CD4-positive, alpha-beta T cell (primary cell): ENCODE measurements at regions not wholly inside any gene's neighbourhood (a gene's known extent, or its start where the extent isn't known, plus 50 kb on each side); places are given as distances from the start of the nearest gene placed in this dataset.

ENCODE experiments used
- ATAC-seq: fragments of 200-7000 bp; cut with Tn5 transposase; one replicate; pipeline ENCODE4 v1.10.0; 2022; ENCODE audit warnings: mild to moderate bottlenecking; ENCODE audit not compliant: poor library complexity
- CTCF ChIA-PET: fragments of 350-600 bp; sonication (Branson Sonifier 250); formaldehyde crosslinking; loops from one replicate; lab custom pipeline; 2021; ENCODE audit warnings: antibody characterized with exemption, inconsistent platforms; lab: Charles Lee
- POLR2A ChIA-PET: fragments of 350-600 bp; sonication (Branson Sonifier 250); formaldehyde crosslinking; loops from one replicate; lab custom pipeline; 2021; ENCODE audit warnings: antibody characterized with exemption, inconsistent platforms; lab: Charles Lee
- DNase-seq, 14 experiments: peaks; one replicate each; pipeline ENCODE4 v3.0.0-alpha.2; 2013 to 2020; ENCODE audit warnings: mixed read lengths in 2 of 14
- H3K27ac ChIP-seq, 2 donors: one replicate each; pipeline versions ENCODE4 v1.5.1 to v1.7.0; 2013; ENCODE audit warnings: low read length in 2 of 2, low read depth in 1 of 2, mild to moderate bottlenecking in 1 of 2
- H3K27me3 ChIP-seq, 2 experiments: 1 replicate in 1 of 2; 2 replicates in 1 of 2; pipeline versions ENCODE4 v1.6.1 to v1.7.0; 2013; ENCODE audit warnings: low read length in 2 of 2, control low read depth in 1 of 2, mild to moderate bottlenecking in 1 of 2, moderate library complexity in 1 of 2; ENCODE audit not compliant: insufficient read depth in 2 of 2, control insufficient read depth in 1 of 2
- H3K36me3 ChIP-seq: one replicate; pipeline ENCODE4 v1.6.1; 2013; ENCODE audit warnings: low read length, control low read depth; ENCODE audit not compliant: insufficient read depth
- H3K4me1 ChIP-seq: one replicate; pipeline ENCODE4 v1.6.1; 2013; ENCODE audit warnings: low read length, control low read depth; ENCODE audit not compliant: insufficient read depth
- H3K4me3 ChIP-seq: one replicate; pipeline ENCODE4 v1.5.1; 2013; ENCODE audit warnings: mild to moderate bottlenecking, low read length, moderate library complexity
- H3K9me3 ChIP-seq, 2 experiments: 1 replicate in 1 of 2; 2 replicates in 1 of 2; pipeline versions ENCODE4 v1.6.1 to v1.7.0; 2013; ENCODE audit warnings: low read length in 2 of 2, mild to moderate bottlenecking in 2 of 2, control low read depth in 1 of 2, moderate library complexity in 1 of 2; ENCODE audit not compliant: control insufficient read depth in 1 of 2, insufficient read depth in 1 of 2
- H3K27ac Mint-ChIP-seq: one replicate; pipeline ENCODE4 v1.8.0; 2020; ENCODE audit warnings: mixed read lengths
- H3K27me3 Mint-ChIP-seq: one replicate; pipeline ENCODE4 v1.8.0; 2021; ENCODE audit warnings: mixed read lengths
- H3K36me3 Mint-ChIP-seq: one replicate; pipeline ENCODE4 v1.8.0; 2021; ENCODE audit warnings: low read depth, mixed read lengths
- H3K4me1 Mint-ChIP-seq: one replicate; pipeline ENCODE4 v1.8.0; 2021; ENCODE audit warnings: low read depth, mixed read lengths
- H3K4me3 Mint-ChIP-seq: one replicate; pipeline ENCODE4 v1.8.0; 2020; ENCODE audit warnings: mild to moderate bottlenecking, mixed read lengths
- H3K9me3 Mint-ChIP-seq: one replicate; pipeline ENCODE4 v1.8.0; 2020; ENCODE audit warnings: mixed read lengths
- CTCF ChIP-seq: fragments of 200-600 bp; IDR thresholded peaks from one replicate; pipeline ENCODE4 v1.8.0; 2022; ENCODE audit warnings: antibody characterized with exemption, mild to moderate bottlenecking
- intact Hi-C, 2 experiments: fragments of 100-400 bp; cut with DNase I in 1 of 2; cut with micrococcal nuclease in 1 of 2; formaldehyde crosslinking; loops; one replicate each; pipeline versions ENCODE4 v1.15.1 to v1.9.0; 2023 to 2025; cut with DNase I, micrococcal nuclease

- ATAC-seq (no peak), DNase-seq (no peak)
- Mint-ChIP-seq H3K4me3 (no peak overlapping the region), H3K27me3 (peaks cover 18% of the 10 kb centered on the region), H3K36me3 (no peaks in the 10 kb centered on the region), H3K9me3 (no peaks in the 10 kb centered on the region), H3K27ac (no peak overlapping the region), H3K4me1 (no peaks in the 10 kb centered on the region)
- ChIA-PET POLR2A (no interaction called here), CTCF (no interaction called here)
- H3K27ac ChIP-seq = no peak overlapping the region
- TF ChIP-seq CTCF = no peak
- H3K36me3 ChIP-seq = no peaks in the 10 kb centered on the region
- H3K27me3 ChIP-seq = peaks cover 0 to 2% of the 10 kb centered on the region in 2 experiments
- no peaks in the 10 kb centered on the region for H3K4me1 ChIP-seq
- intact Hi-C loops = no loop called here
- no peaks in the 10 kb centered on the region for H3K9me3 ChIP-seq
- H3K4me3 ChIP-seq = no peak overlapping the region
Measured at GRCh38 chr16:74113545-74113944, 183.1 kb upstream of the PSMD7 start.

GRCh38 chr16:74111456-74111982 lies 185.1 kb upstream of the PSMD7 start:
- intact Hi-C loops = no loop called here
- Histone ChIP-seq H3K36me3 (no peaks in the 10 kb centered on the region), H3K4me1 (no peaks in the 10 kb centered on the region), H3K27me3 (no peaks in the 10 kb centered on the region), H3K9me3 (no peaks in the 10 kb centered on the region), H3K27ac (no peak overlapping the region), H3K4me3 (no peak overlapping the region)
- CTCF ChIA-PET = no interaction called here
- Mint-ChIP-seq H3K36me3 (no peaks in the 10 kb centered on the region), H3K4me1 (no peaks in the 10 kb centered on the region), H3K27me3 (peaks cover 8% of the 10 kb centered on the region), H3K4me3 (no peak overlapping the region), H3K9me3 (no peaks in the 10 kb centered on the region), H3K27ac (no peak overlapping the region)
- TF ChIP-seq CTCF = no peak
- ATAC-seq = no peak
- POLR2A ChIA-PET = no interaction called here
- DNase-seq = no peak

GRCh38 chr16:74107795-74108610 lies 188.6 kb upstream of the PSMD7 start:
- Mint-ChIP-seq H3K9me3 (no peaks in the 10 kb centered on the region), H3K36me3 (no peaks in the 10 kb centered on the region), H3K27me3 (no peaks in the 10 kb centered on the region), H3K4me3 (peak overlapping the region; percentile 27), H3K27ac (no peak overlapping the region), H3K4me1 (no peaks in the 10 kb centered on the region)
- Histone ChIP-seq H3K27ac (no peak overlapping the region), H3K4me1 (no peaks in the 10 kb centered on the region), H3K4me3 (peak overlapping the region; percentile 24), H3K27me3 (no peaks in the 10 kb centered on the region), H3K9me3 (no peaks in the 10 kb centered on the region), H3K36me3 (no peaks in the 10 kb centered on the region)
- no peak for ATAC-seq
- TF ChIP-seq CTCF = peak; percentile 35
- DNase-seq = peak in 6 of 14 experiments; percentile 2 to 39 (median 22)
- CTCF ChIA-PET = no interaction called here
- POLR2A ChIA-PET = no interaction called here
- intact Hi-C loops = no loop called here
